Ovary (tissue), 7 donors: ENCODE measurements at regions not wholly inside any gene's neighbourhood (a gene's known extent, or its start where the extent isn't known, plus 50 kb on each side); places are given as distances from the start of the nearest gene placed in this dataset.

Source experiments
- DNase-seq, 5 donors: peaks; one replicate each; pipeline ENCODE4 v3.0.0-alpha.2; 2019 to 2020
- H3K27ac ChIP-seq, 2 donors: fragments of 200-600 bp; one replicate each; pipeline versions ENCODE4 v1.5.1 to v1.8.0; 2019 to 2022
- H3K27me3 ChIP-seq: fragments of 200-600 bp; one replicate; pipeline ENCODE4 v1.8.0; 2022
- H3K36me3 ChIP-seq: fragments of 200-600 bp; sonication (generic); one replicate; pipeline ENCODE4 v1.5.1; 2019
- H3K4me1 ChIP-seq: one replicate; pipeline ENCODE4 v1.8.1; 2013; ENCODE audit warnings: mild to moderate bottlenecking, moderate library complexity; ENCODE audit not compliant: insufficient read depth
- H3K4me3 ChIP-seq: fragments of 200-600 bp; sonication (generic); one replicate; pipeline ENCODE4 v1.5.1; 2017
- H3K9me3 ChIP-seq, 2 donors: fragments of 200-600 bp in 1 of 2; sonication (generic) in 1 of 2; one replicate each; pipeline versions ENCODE4 v1.5.1 to v1.8.1; 2013 to 2019; ENCODE audit warnings: mild to moderate bottlenecking in 1 of 2, moderate library complexity in 1 of 2
- CTCF ChIP-seq, 3 donors: fragments of 450-650 bp in 2 of 3; fragments of 200-600 bp in 1 of 3; IDR thresholded peaks; one replicate each; pipeline versions ENCODE4 v1.5.1 to v1.8.0; 2016 to 2022; ENCODE audit warnings: antibody characterized with exemption in 3 of 3, mild to moderate bottlenecking in 1 of 3
- EP300 ChIP-seq: sonication (generic); formaldehyde crosslinking; IDR thresholded peaks from one replicate; pipeline ENCODE4 v1.6.1; 2017; ENCODE audit warnings: antibody characterized with exemption
- POLR2A ChIP-seq: fragments of 450-650 bp; IDR thresholded peaks from one replicate; pipeline ENCODE4 v1.6.1; 2017; ENCODE audit warnings: antibody characterized with exemption, mild to moderate bottlenecking, moderate library complexity
- WGBS, 3 donors: extraction: QIAGEN DNeasy Blood & Tissue Kit in 1 of 3; methylation state at CpG; one replicate each; pipeline versions ENCODE4 v1.1.5 to v1.1.7; 2013 to 2017; 5-methylcytosine and 5-hydroxymethylcytosine counted together
- intact Hi-C, 4 donors: fragments of 100-400 bp; cut with DNase I; formaldehyde crosslinking; loops; one replicate each; pipeline versions ENCODE4 v1.11.0 to v1.15.1; 2022 to 2023
- donor health status: DM: no; HTN: no; CAD: no; lungs with moderate emphysema.
- donor health status: DM: no; HTN: no; CAD: no.
- donor health status: Bipolar disorder and iron deficiency.
- donor health status: DM: no; HTN: no; CAD: no.
- donor health status: DM: yes; HTN: yes; CAD: no.

- WGBS, 3 donors, result 78 to 91% (median 91%) methylated on average over 2 of the region's 2 CpGs
- no peak for DNase-seq
- intact Hi-C loops, result no loop called here
- TF ChIP-seq POLR2A (no peak), CTCF (IDR thresholded peaks at IDR 0.05) (no peak), EP300 (no peak)
- H3K36me3 ChIP-seq, result no peaks in the 10 kb centered on the region
- H3K4me3 ChIP-seq, result no peak overlapping the region
- H3K4me1 ChIP-seq, result no peaks in the 10 kb centered on the region
- no peak overlapping the region for H3K27ac ChIP-seq
- no peaks in the 10 kb centered on the region for H3K27me3 ChIP-seq
- no peaks in the 10 kb centered on the region for H3K9me3 ChIP-seq
Observed at GRCh38 chr16:64784635-64785034, 337.2 kb downstream of the CDH11 start.

GRCh38 chr16:64782484-64782883, 339.4 kb downstream of the CDH11 start:
- no peak for TF ChIP-seq EP300
- TF ChIP-seq CTCF (IDR thresholded peaks at IDR 0.05), result no peak
- no peak for TF ChIP-seq POLR2A
- no peaks in the 10 kb centered on the region for H3K36me3 ChIP-seq
- 89 to 94% (median 90%) methylated on average over 2 of the region's 2 CpGs for WGBS, 3 donors
- no peak overlapping the region for H3K27ac ChIP-seq
- H3K4me1 ChIP-seq, result no peaks in the 10 kb centered on the region
- no peaks in the 10 kb centered on the region for H3K27me3 ChIP-seq
- DNase-seq, result no peak
- intact Hi-C loops, result no loop called here
- H3K9me3 ChIP-seq, result no peaks in the 10 kb centered on the region
- H3K4me3 ChIP-seq, result no peak overlapping the region

GRCh38 chr16:64780445-64780844, 341.4 kb downstream of the CDH11 start:
- H3K4me1 ChIP-seq, result no peaks in the 10 kb centered on the region
- intact Hi-C loops, result no loop called here
- no peak for DNase-seq
- no peak overlapping the region for H3K27ac ChIP-seq
- H3K4me3 ChIP-seq, result no peak overlapping the region
- H3K36me3 ChIP-seq, result no peaks in the 10 kb centered on the region
- WGBS, 3 donors, result 57 to 60% (median 57%) methylated on average over 3 of the region's 3 CpGs
- TF ChIP-seq POLR2A (no peak), CTCF (IDR thresholded peaks at IDR 0.05) (no peak), EP300 (no peak)
- H3K27me3 ChIP-seq, result no peaks in the 10 kb centered on the region
- H3K9me3 ChIP-seq, result no peaks in the 10 kb centered on the region

GRCh38 chr16:64778777-64779176, 343.1 kb downstream of the CDH11 start:
- Histone ChIP-seq H3K4me1 (no peaks in the 10 kb centered on the region), H3K36me3 (no peaks in the 10 kb centered on the region), H3K27me3 (no peaks in the 10 kb centered on the region), H3K27ac (no peak overlapping the region), H3K4me3 (no peak overlapping the region), H3K9me3 (no peaks in the 10 kb centered on the region)
- TF ChIP-seq POLR2A, result no peak
- TF ChIP-seq CTCF (IDR thresholded peaks at IDR 0.05), result no peak
- TF ChIP-seq EP300, result no peak
- WGBS, 3 donors, result 94 to 95% (median 95%) methylated on average over 1 of the region's 1 CpG
- no peak for DNase-seq
- intact Hi-C loops, result no loop called here

GRCh38 chr16:64773638-64774037, 348.2 kb downstream of the CDH11 start:
- Histone ChIP-seq H3K9me3 (no peaks in the 10 kb centered on the region), H3K4me1 (peaks cover 3% of the 10 kb centered on the region), H3K27ac (no peak overlapping the region), H3K4me3 (no peak overlapping the region), H3K27me3 (no peaks in the 10 kb centered on the region), H3K36me3 (no peaks in the 10 kb centered on the region)
- no peak for DNase-seq
- TF ChIP-seq POLR2A, result no peak
- TF ChIP-seq EP300, result no peak
- no peak for TF ChIP-seq CTCF (IDR thresholded peaks at IDR 0.05)
- intact Hi-C loops, result loop anchor here in 1 of 4 donors (5.0 kb wide), 1 partner anchor 1789 kb away; no protein-coding TSS in a partner anchor
- WGBS, 3 donors, result 79 to 83% (median 81%) methylated on average over 2 of the region's 2 CpGs
